GM21619 (cell line): ENCODE measurements at regions not wholly inside any gene's neighbourhood (a gene's known extent, or its start where the extent isn't known, plus 50 kb on each side); places are given as distances from the start of the nearest gene placed in this dataset.

Experiments used
- ATAC-seq: cut with Tn5 transposase; IDR thresholded peaks from one replicate; pipeline ENCODE4 v1.9.1; 2021; ENCODE audit not compliant: unreplicated experiment

GRCh38 chr7:109121599-109122300 is 552.1 kb downstream of the DNAJB9 start:
- no peak for ATAC-seq

DNA sequence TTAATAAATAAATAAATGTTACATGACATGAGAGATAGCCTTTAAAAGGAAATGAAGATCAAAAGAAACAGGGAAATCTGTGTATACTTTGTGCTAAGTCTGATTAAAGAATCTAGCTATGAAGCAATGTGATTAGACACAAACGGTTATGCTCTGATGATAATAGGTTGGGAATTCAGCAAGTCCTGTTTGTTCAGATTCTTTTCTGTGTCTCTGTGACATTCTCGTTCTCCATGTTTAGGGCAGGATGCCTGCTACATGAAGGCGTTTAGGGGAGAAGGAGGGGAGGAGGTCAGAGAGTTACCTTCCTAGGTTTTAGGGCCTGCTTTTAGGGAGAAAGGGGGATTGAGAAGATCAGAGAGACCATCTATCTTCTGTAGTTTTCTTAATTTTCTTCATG is 555.3 kb downstream of the DNAJB9 start:
- ATAC-seq = no peak

- no peak for ATAC-seq
These were observed 556.9 kb downstream of the DNAJB9 start for GRCh38 chr7:109126404-109127050.

GRCh38 chr7:109127145-109127544 is 557.5 kb downstream of the DNAJB9 start:
- no peak for ATAC-seq

- ATAC-seq = no peak
These were observed 561.5 kb downstream of the DNAJB9 start for GRCh38 chr7:109131141-109131540.

DNA sequence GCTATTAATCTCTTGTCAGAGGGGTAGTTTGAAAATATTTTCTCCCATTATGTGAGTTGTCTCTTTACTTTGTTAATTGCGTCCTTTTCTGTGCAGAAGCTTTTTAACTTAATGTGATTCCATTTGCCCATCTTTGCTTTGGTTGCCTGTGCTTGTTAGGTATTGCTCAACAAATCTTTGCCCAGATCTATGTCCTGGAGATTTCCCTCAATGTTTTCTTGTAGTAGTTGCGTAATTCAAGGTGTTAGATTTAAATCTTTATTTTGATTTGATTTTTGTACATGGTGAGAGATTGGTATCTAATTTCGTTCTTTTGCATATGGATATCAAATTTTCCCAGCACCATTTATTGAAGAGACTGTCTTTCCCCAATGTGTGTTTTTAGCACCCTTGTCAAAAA is 567.2 kb downstream of the DNAJB9 start:
- ATAC-seq = no peak

DNA sequence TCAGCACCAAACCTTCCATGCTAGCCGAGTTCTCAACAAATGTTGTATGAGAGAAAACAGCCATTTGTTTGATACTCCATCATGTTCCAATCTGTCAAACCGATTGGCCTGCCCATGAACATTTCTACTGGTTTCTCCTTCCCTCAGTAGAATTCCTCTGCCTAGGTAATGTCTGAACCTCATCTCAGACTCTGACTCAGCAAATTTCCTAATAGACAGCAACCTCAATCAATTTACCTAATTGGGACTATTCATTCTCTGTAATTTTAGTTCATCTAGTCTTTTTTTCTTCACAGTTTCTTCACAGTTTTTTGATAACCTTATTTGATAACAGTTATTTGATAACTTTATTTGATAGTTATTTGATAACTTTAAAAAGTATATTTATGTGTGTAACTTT is 585.1 kb downstream of the DNAJB9 start:
- ATAC-seq = no peak

DNA sequence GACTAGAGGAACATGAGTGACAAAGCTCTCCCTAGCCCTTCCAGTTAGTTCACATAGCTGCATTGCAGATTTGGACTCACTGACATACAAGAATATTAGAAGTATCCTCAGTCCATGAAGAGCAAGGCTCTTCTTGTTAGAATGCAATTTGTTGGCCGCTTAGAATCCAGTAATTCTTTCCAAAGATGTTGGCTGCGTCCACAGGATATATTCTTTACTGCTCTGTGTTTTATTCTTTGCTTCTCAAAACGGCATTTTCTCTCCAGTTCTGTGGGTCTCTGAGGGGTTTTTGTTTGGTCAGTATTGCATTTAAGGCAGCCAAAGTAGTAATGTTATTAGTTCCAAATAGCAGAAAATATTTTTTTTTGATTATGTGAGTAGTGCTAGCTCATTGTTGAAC is 588.6 kb downstream of the DNAJB9 start:
- no peak for ATAC-seq

DNA sequence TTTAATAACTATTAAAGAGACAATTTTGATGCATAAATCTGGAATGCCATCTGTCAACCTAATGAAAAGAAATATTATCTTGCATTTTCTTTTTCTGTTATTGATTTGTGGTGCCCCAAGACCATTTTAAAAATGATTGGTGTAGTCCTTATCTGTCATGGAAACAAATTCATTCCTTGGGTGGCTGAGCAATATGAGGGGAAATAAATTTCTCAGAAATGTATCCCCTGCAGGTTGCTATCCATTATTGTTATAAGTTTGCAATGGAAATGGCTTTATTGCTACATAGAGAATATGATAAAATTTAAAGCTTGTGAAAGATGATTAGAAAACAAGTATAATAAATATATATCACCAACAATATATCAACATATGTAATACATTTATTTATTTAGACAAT is 607.0 kb downstream of the DNAJB9 start:
- ATAC-seq = no peak

DNA sequence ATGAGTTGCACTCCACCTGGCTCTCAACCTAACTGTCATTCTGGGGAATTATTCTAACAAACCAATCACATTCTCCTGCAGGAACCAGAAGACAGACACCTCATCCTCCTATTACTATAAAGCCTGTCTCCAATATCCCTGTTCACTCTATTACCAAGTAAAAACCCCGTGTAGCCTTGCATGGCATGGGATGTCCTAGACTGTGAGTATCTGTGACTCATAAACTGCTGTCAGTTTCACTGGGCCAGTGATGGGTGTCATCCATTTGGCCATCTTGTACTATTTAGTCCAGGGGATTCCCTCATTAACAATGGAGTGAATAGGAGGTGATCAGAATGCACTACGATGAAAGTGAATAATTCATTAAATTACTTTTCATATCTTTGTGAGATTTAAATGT is 608.7 kb downstream of the DNAJB9 start:
- ATAC-seq = no peak

GRCh38 chr7:109179601-109180000 is 609.9 kb downstream of the DNAJB9 start:
- no peak for ATAC-seq

DNA sequence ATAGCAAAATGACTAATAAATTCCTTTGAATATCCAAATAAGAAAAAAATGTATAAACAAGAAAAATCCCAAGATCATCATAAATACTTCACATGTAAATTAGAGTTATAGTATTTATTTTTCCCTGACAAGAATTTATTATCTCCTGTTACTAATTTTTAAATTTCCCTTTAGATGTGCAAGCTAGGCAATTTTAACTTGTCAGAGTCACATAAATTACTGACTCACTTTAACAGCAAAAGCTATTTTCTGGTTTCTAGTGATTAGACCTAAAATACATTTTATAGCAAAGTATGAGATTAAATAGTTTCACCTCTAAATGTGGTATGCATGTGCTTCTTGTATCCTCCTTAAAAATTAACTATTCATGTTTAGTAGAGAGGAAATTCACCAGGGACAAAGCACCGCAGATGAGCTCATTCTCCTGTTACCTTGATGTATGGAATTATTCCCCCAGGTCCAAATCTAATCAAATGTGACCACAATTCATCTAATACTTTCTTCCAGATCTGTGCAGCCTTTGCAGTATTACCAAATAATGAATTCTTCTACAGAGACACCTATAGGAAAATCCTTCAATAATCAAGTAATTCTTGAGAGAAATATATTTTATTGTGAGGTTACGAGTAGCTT is 621.2 kb downstream of the DNAJB9 start:
- ATAC-seq = no peak

GRCh38 chr7:109206196-109206595 is 636.5 kb downstream of the DNAJB9 start:
- ATAC-seq = no peak

DNA sequence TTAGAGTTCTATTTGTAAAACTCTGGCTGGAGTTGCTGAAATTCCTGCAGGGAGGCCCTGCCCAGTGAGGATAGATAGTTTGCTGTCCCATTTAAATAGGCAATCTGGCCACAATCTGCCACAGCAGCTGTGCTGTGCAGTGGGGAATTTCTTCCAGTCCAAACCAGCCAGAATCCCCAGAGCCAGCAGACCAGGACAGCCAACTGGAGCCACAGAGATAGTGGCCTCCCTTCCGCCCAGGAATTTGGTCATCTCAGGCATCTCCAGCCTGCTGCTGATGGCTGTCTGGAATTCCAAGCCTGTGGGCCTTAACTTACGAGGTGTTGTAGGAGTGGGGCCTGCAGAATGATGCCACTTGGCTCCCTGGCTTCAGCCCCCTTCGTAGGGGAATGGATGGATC is 643.4 kb downstream of the DNAJB9 start:
- ATAC-seq = no peak

DNA sequence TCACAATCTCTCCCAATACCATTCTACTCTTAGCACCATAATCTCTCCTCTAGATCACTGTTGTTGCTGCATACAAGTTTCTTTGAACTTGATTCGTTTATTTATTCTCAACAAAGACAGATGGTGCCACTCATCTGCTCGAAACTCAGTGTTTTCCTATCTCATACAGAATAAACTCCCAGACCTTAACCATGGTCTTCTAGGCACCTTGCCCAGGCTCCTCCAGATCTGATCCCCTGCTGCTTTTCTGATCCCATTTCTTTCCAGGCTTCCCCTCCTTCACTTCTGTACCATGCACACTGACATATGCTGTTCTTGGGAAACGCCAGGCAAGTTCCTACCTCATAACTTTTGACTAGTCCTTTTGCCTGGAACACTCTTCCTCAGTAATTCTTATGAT is 645.7 kb downstream of the DNAJB9 start:
- no peak for ATAC-seq

- ATAC-seq = no peak
These were observed 654.4 kb downstream of the DNAJB9 start for GRCh38 chr7:109224100-109224499.

DNA sequence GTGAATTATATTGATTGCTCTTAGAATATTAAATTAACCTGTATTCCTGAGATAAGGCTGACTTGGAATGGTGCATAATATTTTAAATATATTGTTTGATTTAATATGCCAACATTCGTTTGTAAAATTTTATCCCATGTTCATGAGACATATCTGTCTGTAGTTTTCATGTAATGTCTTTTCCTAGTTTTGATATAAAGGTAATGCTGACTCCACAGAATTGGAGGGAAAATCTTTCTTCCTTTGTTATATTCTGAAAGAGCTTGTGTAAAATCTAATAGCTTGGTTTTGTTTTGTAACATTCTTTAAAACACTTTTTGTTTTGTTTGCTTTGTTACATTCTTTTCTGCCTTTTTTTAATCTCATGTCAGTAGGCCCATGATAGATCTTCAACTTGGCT is 657.0 kb downstream of the DNAJB9 start:
- ATAC-seq = no peak

DNA sequence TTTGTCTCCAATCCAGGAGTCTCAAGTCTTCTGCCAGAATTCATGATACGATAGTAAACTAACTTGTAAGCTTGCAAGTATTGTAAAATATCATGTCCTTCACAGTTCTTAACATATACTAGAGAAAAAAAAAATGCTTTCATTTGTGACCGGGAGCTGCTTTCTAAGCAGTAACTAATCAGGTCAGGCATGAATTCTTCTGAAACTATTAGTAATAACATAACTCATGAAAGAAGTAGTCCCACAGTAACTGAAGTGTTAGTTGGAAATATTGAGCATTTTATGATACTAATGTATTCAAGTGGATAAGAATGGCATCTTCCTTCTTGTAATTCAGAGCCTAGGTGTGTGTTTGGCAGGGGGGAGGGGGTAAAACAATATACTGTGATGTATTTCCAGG is 665.6 kb downstream of the DNAJB9 start:
- ATAC-seq = peak; percentile 58

- ATAC-seq = no peak
These were observed 676.8 kb downstream of the DNAJB9 start for GRCh38 chr7:109246330-109247077.

DNA sequence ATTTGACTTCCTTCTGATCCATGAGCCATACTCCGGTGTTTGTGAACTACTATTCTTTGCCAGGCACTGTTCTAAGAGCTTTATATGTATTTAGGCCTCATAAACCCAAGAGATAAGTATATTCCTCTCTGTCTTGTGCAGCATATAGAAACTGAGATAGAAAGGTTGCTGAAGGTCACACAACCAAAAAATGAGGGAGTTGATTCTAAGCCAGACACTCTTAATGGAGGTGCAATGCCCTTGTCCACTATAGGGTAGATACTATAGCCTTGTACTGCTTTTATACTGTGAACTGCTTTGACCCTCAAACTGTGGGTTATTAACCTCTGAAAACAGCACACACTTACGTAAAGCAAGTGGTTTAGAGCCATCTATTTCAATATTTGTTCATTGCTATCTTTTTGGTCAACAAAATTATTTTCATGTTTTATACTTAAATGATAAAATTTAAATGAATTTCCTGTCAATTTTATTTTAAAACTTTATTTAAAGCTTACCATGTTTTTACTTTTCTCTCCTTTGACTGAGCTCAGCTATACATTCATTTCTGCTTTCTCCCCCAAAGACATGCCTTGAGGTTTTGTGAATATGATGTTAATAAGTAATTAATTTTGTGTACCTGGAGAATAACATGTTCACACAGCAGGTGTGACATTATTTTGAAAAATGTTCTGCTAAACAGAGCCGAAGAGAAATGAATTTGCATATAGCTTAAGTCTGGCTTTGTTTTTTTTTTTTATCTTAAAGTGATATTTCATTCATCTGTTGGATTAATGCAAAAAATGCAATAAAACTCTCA is 687.3 kb downstream of the DNAJB9 start:
- ATAC-seq = peak; percentile 54

GRCh38 chr7:109259151-109259550 is 689.5 kb downstream of the DNAJB9 start:
- peak; percentile 88 for ATAC-seq
